Calu3 (cell line): ENCODE measurements at regions not wholly inside any gene's neighbourhood (a gene's known extent, or its start where the extent isn't known, plus 50 kb on each side); places are given as distances from the start of the nearest gene placed in this dataset.
A peak's percentile ranks its signal among the peaks of the same experiment; 100 is the strongest.

Experiments
- BruUV-seq: library from RNA; stranded (reverse); fragments of 400-500 nt; replicated peaks from 2 replicates; lab custom pipeline; 2021; lab: Mats Ljungman, UMichigan
- CTCF ChIA-PET: fragments of 300-600 bp; sonication (Branson Sonifier 250); formaldehyde crosslinking; loops from one replicate; lab custom pipeline; 2022; ENCODE audit warnings: antibody characterized with exemption; lab: Charles Lee
- DNase-seq: peaks from one replicate; pipeline ENCODE4 v3.0.0; 2022
- H3K27ac Mint-ChIP-seq: one replicate; pipeline ENCODE4 v1.8.0; 2022; ENCODE audit warnings: mixed read lengths; ENCODE audit not compliant: unreplicated experiment
- H3K27me3 Mint-ChIP-seq: one replicate; pipeline ENCODE4 v1.8.0; 2022; ENCODE audit warnings: mixed read lengths; ENCODE audit not compliant: unreplicated experiment
- H3K36me3 Mint-ChIP-seq: one replicate; pipeline ENCODE4 v1.8.0; 2022; ENCODE audit warnings: mild to moderate bottlenecking, moderate library complexity, mixed read lengths; ENCODE audit not compliant: insufficient read depth, unreplicated experiment
- H3K4me1 Mint-ChIP-seq: one replicate; pipeline ENCODE4 v1.8.0; 2022; ENCODE audit warnings: mild to moderate bottlenecking, low read depth, mixed read lengths; ENCODE audit not compliant: unreplicated experiment
- H3K4me3 Mint-ChIP-seq: one replicate; pipeline ENCODE4 v1.8.0; 2022; ENCODE audit warnings: mild to moderate bottlenecking, low read depth, moderate library complexity, mixed read lengths; ENCODE audit not compliant: unreplicated experiment
- H3K9me3 Mint-ChIP-seq: one replicate; pipeline ENCODE4 v1.8.0; 2022; ENCODE audit warnings: low read depth, mixed read lengths; ENCODE audit not compliant: unreplicated experiment
- intact Hi-C: fragments of 100-400 bp; cut with micrococcal nuclease; formaldehyde crosslinking; loops from one replicate; pipeline ENCODE4 v1.10.0; 2022; ENCODE audit not compliant: unreplicated experiment
- TF ChIP-seq, protein P1 (sequence below): fragments of 200-600 bp; IDR thresholded peaks from one replicate; pipeline ENCODE4 v1.8.0; 2022; ENCODE audit warnings: antibody characterized with exemption; ENCODE audit not compliant: unreplicated experiment

DNA sequence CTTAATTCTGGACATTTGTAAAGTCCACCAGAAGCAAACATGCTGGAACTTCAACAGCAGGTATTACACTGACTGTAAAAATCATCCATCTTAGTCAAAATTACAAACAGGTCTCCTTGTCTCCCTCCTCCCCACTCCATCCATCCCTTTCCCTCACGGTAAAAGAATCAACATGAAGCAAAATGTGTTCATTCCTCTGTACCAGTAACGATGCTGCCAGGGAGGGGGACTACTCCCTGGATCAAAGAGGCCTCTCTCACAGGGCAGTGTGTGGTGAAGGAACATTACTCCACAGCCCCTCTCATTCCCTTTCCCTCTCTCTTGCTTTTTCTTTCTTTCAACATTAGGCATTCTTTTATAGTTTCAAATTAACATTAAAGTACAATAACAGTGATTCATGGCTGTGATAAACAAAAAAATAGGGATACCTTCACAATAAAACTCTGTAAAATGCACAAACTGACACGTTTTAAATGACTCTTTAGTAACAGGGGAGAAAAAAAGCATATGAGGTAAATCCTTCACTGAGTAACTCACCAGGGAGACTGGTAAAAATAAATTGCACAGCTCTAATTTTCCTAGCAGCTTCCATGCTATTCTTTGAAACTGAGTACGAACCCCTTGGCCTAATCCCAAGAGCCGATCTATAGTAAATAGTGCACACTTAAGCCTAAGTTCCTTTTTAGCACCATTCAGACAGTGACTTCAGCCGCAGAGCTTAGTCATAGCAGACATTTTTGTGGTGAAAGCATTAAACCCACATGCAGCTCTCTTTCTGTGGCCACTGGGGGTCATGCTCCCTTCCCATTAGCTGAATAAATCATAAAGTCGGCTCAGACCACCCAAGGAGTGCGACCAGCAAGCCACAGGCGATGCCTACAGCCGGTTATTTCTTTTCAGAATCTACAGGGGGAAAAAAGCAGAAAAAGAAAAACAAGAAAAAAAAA is 215.6 kb upstream of the GYPA start:
- intact Hi-C loops: no loop called here

DNA sequence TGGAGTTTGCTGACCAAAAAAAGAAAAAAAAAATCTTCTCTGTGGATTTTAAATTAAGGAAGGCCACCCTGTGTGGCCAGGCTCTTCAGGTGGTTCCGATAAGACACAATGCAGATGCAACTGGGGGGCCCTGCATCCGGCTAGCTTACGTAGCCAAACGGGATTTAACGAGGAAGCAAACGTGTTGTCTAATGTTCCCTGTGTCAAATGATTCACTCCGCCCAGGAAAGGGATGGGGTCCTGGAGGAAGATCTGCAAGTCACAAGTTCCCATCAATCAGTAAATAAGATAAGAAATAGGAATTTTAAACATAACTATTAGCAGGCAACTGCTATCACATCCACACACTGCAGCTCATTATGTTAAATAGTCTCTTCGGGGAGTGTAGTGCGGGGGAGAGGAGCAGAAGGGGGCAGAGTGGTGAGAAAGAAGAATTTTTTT is 216.4 kb upstream of the GYPA start:
- Mint-ChIP-seq H3K27me3 (no peaks in the 10 kb centered on the region), H3K4me1 (peaks cover 7% of the 10 kb centered on the region), H3K4me3 (no peak overlapping the region), H3K9me3 (no peaks in the 10 kb centered on the region), H3K36me3 (no peaks in the 10 kb centered on the region), H3K27ac (no peak overlapping the region)
- BruUV-seq: no TSS peak
- TF ChIP-seq, protein P1, sequence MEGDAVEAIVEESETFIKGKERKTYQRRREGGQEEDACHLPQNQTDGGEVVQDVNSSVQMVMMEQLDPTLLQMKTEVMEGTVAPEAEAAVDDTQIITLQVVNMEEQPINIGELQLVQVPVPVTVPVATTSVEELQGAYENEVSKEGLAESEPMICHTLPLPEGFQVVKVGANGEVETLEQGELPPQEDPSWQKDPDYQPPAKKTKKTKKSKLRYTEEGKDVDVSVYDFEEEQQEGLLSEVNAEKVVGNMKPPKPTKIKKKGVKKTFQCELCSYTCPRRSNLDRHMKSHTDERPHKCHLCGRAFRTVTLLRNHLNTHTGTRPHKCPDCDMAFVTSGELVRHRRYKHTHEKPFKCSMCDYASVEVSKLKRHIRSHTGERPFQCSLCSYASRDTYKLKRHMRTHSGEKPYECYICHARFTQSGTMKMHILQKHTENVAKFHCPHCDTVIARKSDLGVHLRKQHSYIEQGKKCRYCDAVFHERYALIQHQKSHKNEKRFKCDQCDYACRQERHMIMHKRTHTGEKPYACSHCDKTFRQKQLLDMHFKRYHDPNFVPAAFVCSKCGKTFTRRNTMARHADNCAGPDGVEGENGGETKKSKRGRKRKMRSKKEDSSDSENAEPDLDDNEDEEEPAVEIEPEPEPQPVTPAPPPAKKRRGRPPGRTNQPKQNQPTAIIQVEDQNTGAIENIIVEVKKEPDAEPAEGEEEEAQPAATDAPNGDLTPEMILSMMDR: no peak
- intact Hi-C loops: no loop called here
- DNase-seq: no peak
- CTCF ChIA-PET: interaction anchor here (0.6 kb wide), 1 partner anchor 20 kb away, joined by 3 read pairs; no protein-coding TSS in a partner anchor

More for the DNA sequence above, 215.6 kb upstream of the GYPA start:
- Mint-ChIP-seq H3K4me3 (no peak overlapping the region), H3K27me3 (no peaks in the 10 kb centered on the region), H3K4me1 (peaks cover 7% of the 10 kb centered on the region), H3K27ac (no peak overlapping the region), H3K36me3 (no peaks in the 10 kb centered on the region), H3K9me3 (no peaks in the 10 kb centered on the region)
- CTCF ChIA-PET: no interaction called here
- TF ChIP-seq, protein P1: no peak
- BruUV-seq: no TSS peak
- peak; percentile 28 for DNase-seq

GRCh38 chr4:144357975-144358374 is 217.5 kb upstream of the GYPA start:
- BruUV-seq: no TSS peak
- Mint-ChIP-seq H3K36me3 (no peaks in the 10 kb centered on the region), H3K27me3 (no peaks in the 10 kb centered on the region), H3K4me3 (no peak overlapping the region), H3K27ac (no peak overlapping the region), H3K9me3 (no peaks in the 10 kb centered on the region), H3K4me1 (peaks cover 7% of the 10 kb centered on the region)
- TF ChIP-seq, protein P1: no peak
- DNase-seq: no peak
- intact Hi-C loops: no loop called here
- CTCF ChIA-PET: no interaction called here

DNA sequence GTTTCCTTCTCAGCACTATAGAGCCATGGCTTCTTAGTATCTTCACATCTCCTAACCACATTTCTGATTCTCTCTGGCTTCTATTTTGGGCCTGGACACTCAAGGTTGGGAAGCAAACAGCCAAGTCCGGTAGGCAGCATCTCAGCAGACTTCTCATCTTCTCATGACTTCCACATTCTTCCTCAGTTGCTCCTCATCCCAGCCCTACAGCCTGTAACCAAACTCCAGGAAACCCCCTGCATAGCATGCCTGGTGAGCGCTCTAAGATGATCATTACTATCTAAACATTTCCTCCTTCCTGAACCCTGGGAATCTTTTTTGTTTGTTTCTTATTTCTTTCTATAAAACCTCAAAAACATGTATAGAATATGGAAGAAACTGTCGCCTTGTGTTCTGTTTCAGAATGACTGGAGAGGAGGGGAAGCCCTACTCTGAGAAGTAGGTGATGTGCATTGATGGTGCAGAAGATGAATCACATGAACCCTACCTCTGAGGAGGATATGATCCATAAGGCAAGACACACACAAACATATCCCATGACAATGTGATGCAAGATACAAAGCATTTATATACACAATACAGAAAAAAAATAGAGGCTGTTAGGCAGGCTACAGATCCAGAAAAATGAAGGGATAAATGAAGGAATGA is 219.8 kb upstream of the GYPA start:
- TF ChIP-seq, protein P1: no peak
- CTCF ChIA-PET: no interaction called here
- BruUV-seq: no TSS peak
- Mint-ChIP-seq H3K27me3 (no peaks in the 10 kb centered on the region), H3K36me3 (no peaks in the 10 kb centered on the region), H3K27ac (no peak overlapping the region), H3K4me3 (no peak overlapping the region), H3K9me3 (no peaks in the 10 kb centered on the region), H3K4me1 (peaks cover 7% of the 10 kb centered on the region)
- intact Hi-C loops: no loop called here
- DNase-seq: no peak
